PC-3 (cell line): ENCODE measurements at regions not wholly inside any gene's neighbourhood (a gene's known extent, or its start where the extent isn't known, plus 50 kb on each side); places are given as distances from the start of the nearest gene placed in this dataset.

Experiments
- ATAC-seq: fragments of 200-7000 bp; cut with Tn5 transposase; 2 replicates; pipeline ENCODE4 v1.9.1; 2020; ENCODE audit warnings: mild to moderate bottlenecking, moderate library complexity
- BruUV-seq: library from RNA; stranded (reverse); fragments of 400-500 nt; replicated peaks from 2 replicates; lab custom pipeline; 2021; lab: Mats Ljungman, UMichigan
- CTCF ChIA-PET: fragments of 300-600 bp; sonication (Branson Sonifier 250); formaldehyde crosslinking; loops from one replicate; lab custom pipeline; 2022; ENCODE audit warnings: antibody characterized with exemption; lab: Charles Lee
- POLR2A ChIA-PET: fragments of 300-600 bp; sonication (Branson Sonifier 250); formaldehyde crosslinking; loops from one replicate; lab custom pipeline; 2022; ENCODE audit warnings: antibody characterized with exemption; ENCODE audit not compliant: unreplicated experiment; lab: Charles Lee
- DNase-seq: peaks from one replicate; pipeline ENCODE4 v3.0.0-alpha.2; 2015
- H2AFZ ChIP-seq: fragments of 300-600 bp; sonication (generic); 2 replicates; pipeline ENCODE4 v1.6.0; 2016; ENCODE audit warnings: antibody characterized with exemption, low read length
- H3F3A ChIP-seq: fragments of 300-600 bp; sonication (generic); one replicate; pipeline ENCODE4 v1.6.0; 2017; ENCODE audit warnings: antibody characterized with exemption, low read length, control low read depth, mild to moderate bottlenecking; ENCODE audit not compliant: unreplicated experiment
- H3K27ac ChIP-seq: fragments of 300-600 bp; sonication (generic); 2 replicates; pipeline ENCODE4 v1.5.1; 2016; ENCODE audit warnings: mild to moderate bottlenecking, low read length
- H3K27me3 ChIP-seq: fragments of 300-600 bp; sonication (generic); 2 replicates; pipeline ENCODE4 v1.6.1; 2016; ENCODE audit warnings: low read length, mixed read lengths
- H3K36me3 ChIP-seq: fragments of 300-600 bp; sonication (generic); 2 replicates; pipeline ENCODE4 v1.6.1; 2016; ENCODE audit warnings: low read depth, mixed run types, low read length, mixed read lengths
- H3K4me1 ChIP-seq: fragments of 300-600 bp; sonication (generic); 2 replicates; pipeline ENCODE4 v1.5.1; 2016; ENCODE audit warnings: low read length; ENCODE audit not compliant: insufficient read depth
- H3K4me2 ChIP-seq: fragments of 300-600 bp; sonication (generic); 2 replicates; pipeline ENCODE4 v1.6.0; 2016; ENCODE audit warnings: low read length
- H3K4me3 ChIP-seq: fragments of 300-600 bp; sonication (generic); 2 replicates; pipeline ENCODE4 v1.5.1; 2016; ENCODE audit warnings: mild to moderate bottlenecking, low read length, mixed read lengths
- H3K79me2 ChIP-seq: fragments of 300-600 bp; sonication (generic); 2 replicates; pipeline ENCODE4 v1.6.1; 2017; ENCODE audit warnings: low read length, mixed read lengths
- H3K9ac ChIP-seq: fragments of 300-600 bp; sonication (generic); 2 replicates; pipeline ENCODE4 v1.6.0; 2016; ENCODE audit warnings: mild to moderate bottlenecking, low read length
- H3K9me2 ChIP-seq: fragments of 300-600 bp; sonication (generic); replicated peaks from 2 replicates; pipeline ENCODE4 v1.6.1; 2016; ENCODE audit warnings: mixed run types, low read length, mixed read lengths
- H3K9me3 ChIP-seq: fragments of 300-600 bp; sonication (generic); 2 replicates; pipeline ENCODE4 v1.6.1; 2016; ENCODE audit warnings: low read length, mixed read lengths
- H4K20me1 ChIP-seq: fragments of 300-600 bp; sonication (generic); 2 replicates; pipeline ENCODE4 v1.6.1; 2016; ENCODE audit warnings: low read length, mixed read lengths
- CTCF ChIP-seq: fragments of 300-600 bp; sonication (generic); conservative IDR thresholded peaks from 2 replicates; pipeline ENCODE4 v1.5.1; 2017; ENCODE audit warnings: antibody characterized with exemption, low read depth, mild to moderate bottlenecking, low read length
- EZH2 ChIP-seq: fragments of 300-600 bp; sonication (generic); IDR thresholded peaks from one replicate; pipeline ENCODE4 v1.6.1; 2017; ENCODE audit warnings: antibody characterized with exemption, mild to moderate bottlenecking, low read length; ENCODE audit not compliant: unreplicated experiment
- EZH2phosphoT487 ChIP-seq: fragments of 300-600 bp; sonication (generic); IDR thresholded peaks from 2 replicates; pipeline ENCODE4 v1.6.1; 2018; ENCODE audit warnings: mild to moderate bottlenecking, antibody characterized with exemption, low read length, borderline replicate concordance
- intact Hi-C: fragments of 100-400 bp; cut with micrococcal nuclease; formaldehyde crosslinking; loops from 2 replicates; pipeline ENCODE4 v1.9.0; 2023

- no peaks in the 10 kb centered on the region for H3K36me3 ChIP-seq
- H3K9ac ChIP-seq, result no peak overlapping the region
- H3F3A ChIP-seq, result no peaks in the 10 kb centered on the region
- no peaks in the 10 kb centered on the region for H4K20me1 ChIP-seq
- POLR2A ChIA-PET, result no interaction called here
- TF ChIP-seq CTCF, result no peak
- no peak for TF ChIP-seq EZH2phosphoT487
- no peak for TF ChIP-seq EZH2
- H3K4me1 ChIP-seq, result no peaks in the 10 kb centered on the region
- H3K9me2 ChIP-seq, result no peaks in the 10 kb centered on the region
- no peak overlapping the region for H3K27ac ChIP-seq
- H3K4me3 ChIP-seq, result no peak overlapping the region
- CTCF ChIA-PET, result no interaction called here
- H3K9me3 ChIP-seq, result no peaks in the 10 kb centered on the region
- no peak overlapping the region for H3K4me2 ChIP-seq
- ATAC-seq, result no peak
- H3K79me2 ChIP-seq, result no peaks in the 10 kb centered on the region
- H2AFZ ChIP-seq, result no peak overlapping the region
- no peak for DNase-seq
- intact Hi-C loops, result no loop called here
- no peaks in the 10 kb centered on the region for H3K27me3 ChIP-seq
- BruUV-seq, result no TSS peak
Measured at GRCh38 chr15:95286352-95286880, 1044.1 kb upstream of the NR2F2 start.

- Histone ChIP-seq H4K20me1 (no peaks in the 10 kb centered on the region), H3K9ac (no peak overlapping the region), H3F3A (no peaks in the 10 kb centered on the region), H3K27ac (no peak overlapping the region), H3K9me2 (no peaks in the 10 kb centered on the region), H3K27me3 (no peaks in the 10 kb centered on the region), H3K79me2 (no peaks in the 10 kb centered on the region), H2AFZ (no peak overlapping the region), H3K4me1 (peaks cover 4% of the 10 kb centered on the region), H3K4me2 (no peak overlapping the region), H3K4me3 (no peak overlapping the region), H3K36me3 (no peaks in the 10 kb centered on the region), H3K9me3 (no peaks in the 10 kb centered on the region)
- ATAC-seq (no peak), DNase-seq (no peak)
- POLR2A ChIA-PET, result no interaction called here
- CTCF ChIA-PET, result no interaction called here
- TF ChIP-seq EZH2phosphoT487, result no peak
- TF ChIP-seq CTCF, result no peak
- no peak for TF ChIP-seq EZH2
- intact Hi-C loops, result no loop called here
- no TSS peak for BruUV-seq
Measured at GRCh38 chr15:95287720-95288103, 1042.8 kb upstream of the NR2F2 start.

- ATAC-seq (no peak), DNase-seq (no peak)
- Histone ChIP-seq H3F3A (no peaks in the 10 kb centered on the region), H3K27me3 (no peaks in the 10 kb centered on the region), H3K4me3 (no peak overlapping the region), H3K9me2 (no peaks in the 10 kb centered on the region), H3K9me3 (no peaks in the 10 kb centered on the region), H4K20me1 (no peaks in the 10 kb centered on the region), H3K4me2 (no peak overlapping the region), H3K79me2 (no peaks in the 10 kb centered on the region), H3K9ac (no peak overlapping the region), H3K27ac (no peak overlapping the region), H3K4me1 (peaks cover 14% of the 10 kb centered on the region), H3K36me3 (no peaks in the 10 kb centered on the region), H2AFZ (no peak overlapping the region)
- POLR2A ChIA-PET, result no interaction called here
- CTCF ChIA-PET, result no interaction called here
- TF ChIP-seq CTCF (no peak), EZH2 (no peak), EZH2phosphoT487 (no peak)
- no TSS peak for BruUV-seq
- intact Hi-C loops, result no loop called here
Measured at GRCh38 chr15:95288626-95289025, 1041.9 kb upstream of the NR2F2 start.
